Lower leg skin (tissue), 4 donors: ENCODE measurements at regions not wholly inside any gene's neighbourhood (a gene's known extent, or its start where the extent isn't known, plus 50 kb on each side); places are given as distances from the start of the nearest gene placed in this dataset.

Experiments used
- DNase-seq, 2 donors: peaks; one replicate each; pipeline ENCODE4 v3.0.0-alpha.2; 2019; ENCODE audit warnings: low spot score in 2 of 2
- H3K4me3 ChIP-seq: fragments of 200-600 bp; sonication (generic); 2 replicates; pipeline ENCODE4 v1.5.1; 2017; ENCODE audit warnings: mild to moderate bottlenecking, low read depth; ENCODE audit not compliant: poor library complexity, severe bottlenecking
- CTCF ChIP-seq, 3 donors: fragments of 450-650 bp; IDR thresholded peaks; one replicate each; pipeline ENCODE4 v1.5.1; 2016; ENCODE audit warnings: antibody characterized with exemption in 3 of 3, mild to moderate bottlenecking in 3 of 3, moderate library complexity in 2 of 3
- POLR2A ChIP-seq, 2 donors: fragments of 450-650 bp; IDR thresholded peaks; one replicate each; pipeline ENCODE4 v1.6.1; 2016 to 2017; ENCODE audit warnings: antibody characterized with exemption in 2 of 2, mild to moderate bottlenecking in 1 of 2, moderate library complexity in 1 of 2
- WGBS, 2 donors: methylation state at CpG; one replicate each; pipeline ENCODE4 v1.1.5; 2018; 5-methylcytosine and 5-hydroxymethylcytosine counted together
- intact Hi-C: fragments of 100-400 bp; cut with DNase I; formaldehyde crosslinking; loops from one replicate; pipeline ENCODE4 v1.15.0; 2023; ENCODE audit warnings: low total_unique reads

GRCh38 chrX:125394449-125394848 lies 74.8 kb downstream of the TEX13C start:
- H3K4me3 ChIP-seq: no peak overlapping the region
- TF ChIP-seq POLR2A (IDR thresholded peaks at IDR 0.05) (no peak), CTCF (IDR thresholded peaks at IDR 0.05) (no peak)
- intact Hi-C loops: no loop called here
- 57 to 63% methylated on average over 4 of the region's 4 CpGs for WGBS, 2 donors
- DNase-seq: no peak

GRCh38 chrX:125395626-125396025 lies 76.0 kb downstream of the TEX13C start:
- H3K4me3 ChIP-seq: no peak overlapping the region
- DNase-seq: no peak
- intact Hi-C loops: no loop called here
- no peak for TF ChIP-seq POLR2A (IDR thresholded peaks at IDR 0.05)
- no peak for TF ChIP-seq CTCF (IDR thresholded peaks at IDR 0.05)

- TF ChIP-seq CTCF (IDR thresholded peaks at IDR 0.05) (no peak), POLR2A (IDR thresholded peaks at IDR 0.05) (no peak)
- WGBS, 2 donors: 90 to 94% methylated on average over 1 of the region's 1 CpG
- intact Hi-C loops: no loop called here
- no peak overlapping the region for H3K4me3 ChIP-seq
- no peak for DNase-seq
Measured at GRCh38 chrX:125398959-125399440, 79.3 kb downstream of the TEX13C start.

GRCh38 chrX:125402807-125403206 lies 83.1 kb downstream of the TEX13C start:
- TF ChIP-seq POLR2A (IDR thresholded peaks at IDR 0.05) (no peak), CTCF (IDR thresholded peaks at IDR 0.05) (no peak)
- no peak for DNase-seq
- intact Hi-C loops: no loop called here
- WGBS, 2 donors: 84 to 96% methylated on average over 2 of the region's 2 CpGs
- H3K4me3 ChIP-seq: no peak overlapping the region

- 65 to 78% methylated on average over 1 of the region's 1 CpG for WGBS, 2 donors
- TF ChIP-seq CTCF (IDR thresholded peaks at IDR 0.05) (no peak), POLR2A (IDR thresholded peaks at IDR 0.05) (no peak)
- no peak overlapping the region for H3K4me3 ChIP-seq
- intact Hi-C loops: no loop called here
- no peak for DNase-seq
Measured at GRCh38 chrX:125404667-125405160, 85.0 kb downstream of the TEX13C start.

GRCh38 chrX:125405339-125405738 lies 85.7 kb downstream of the TEX13C start:
- no peak for DNase-seq
- TF ChIP-seq POLR2A (IDR thresholded peaks at IDR 0.05): no peak
- TF ChIP-seq CTCF (IDR thresholded peaks at IDR 0.05): no peak
- 78 to 80% methylated on average over 2 of the region's 2 CpGs for WGBS, 2 donors
- H3K4me3 ChIP-seq: no peak overlapping the region
- intact Hi-C loops: no loop called here
